ENCODE measurements at regions not wholly inside any gene's neighbourhood (a gene's known extent, or its start where the extent isn't known, plus 50 kb on each side); places are given as distances from the start of the nearest gene placed in this dataset.
"Not testable (repeated sequence)": the region's sequence is repeated elsewhere in the genome, so short reads cannot be mapped to it uniquely, and the experiment has no call there.

DNA sequence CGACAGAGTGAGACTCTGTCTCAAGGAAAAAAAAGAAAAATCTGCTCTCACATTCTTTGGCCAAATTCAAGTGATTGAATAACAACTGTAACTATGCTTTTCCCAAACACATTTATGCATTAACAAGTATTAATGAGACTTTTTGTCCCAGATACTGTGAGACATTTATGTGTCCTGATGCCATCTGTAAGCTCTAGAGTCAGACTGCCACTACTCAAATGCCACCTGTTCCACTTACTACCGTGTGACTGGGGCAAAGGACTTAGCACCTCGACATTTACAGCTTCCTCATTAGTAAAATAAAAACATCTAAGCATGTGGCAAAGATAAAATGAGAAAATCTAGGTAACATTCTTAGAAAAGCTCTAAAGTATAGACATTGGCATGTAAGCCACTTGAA is 178.1 kb upstream of the MARCKS start:
- POLR2A ChIA-PET: no interaction called here
- Histone ChIP-seq H3K36me3 (ENCODE audit: control insufficient read depth, insufficient read depth, low read length) (no peaks in the 10 kb centered on the region), H3K4me3 (ENCODE audit: low read depth, low read length) (no peak overlapping the region), H3K27me3 (ENCODE audit: control insufficient read depth, insufficient read depth, low read length) (no peaks in the 10 kb centered on the region)
- no peak for DNase-seq (ENCODE audit: low read depth)
- TF ChIP-seq, protein P1, sequence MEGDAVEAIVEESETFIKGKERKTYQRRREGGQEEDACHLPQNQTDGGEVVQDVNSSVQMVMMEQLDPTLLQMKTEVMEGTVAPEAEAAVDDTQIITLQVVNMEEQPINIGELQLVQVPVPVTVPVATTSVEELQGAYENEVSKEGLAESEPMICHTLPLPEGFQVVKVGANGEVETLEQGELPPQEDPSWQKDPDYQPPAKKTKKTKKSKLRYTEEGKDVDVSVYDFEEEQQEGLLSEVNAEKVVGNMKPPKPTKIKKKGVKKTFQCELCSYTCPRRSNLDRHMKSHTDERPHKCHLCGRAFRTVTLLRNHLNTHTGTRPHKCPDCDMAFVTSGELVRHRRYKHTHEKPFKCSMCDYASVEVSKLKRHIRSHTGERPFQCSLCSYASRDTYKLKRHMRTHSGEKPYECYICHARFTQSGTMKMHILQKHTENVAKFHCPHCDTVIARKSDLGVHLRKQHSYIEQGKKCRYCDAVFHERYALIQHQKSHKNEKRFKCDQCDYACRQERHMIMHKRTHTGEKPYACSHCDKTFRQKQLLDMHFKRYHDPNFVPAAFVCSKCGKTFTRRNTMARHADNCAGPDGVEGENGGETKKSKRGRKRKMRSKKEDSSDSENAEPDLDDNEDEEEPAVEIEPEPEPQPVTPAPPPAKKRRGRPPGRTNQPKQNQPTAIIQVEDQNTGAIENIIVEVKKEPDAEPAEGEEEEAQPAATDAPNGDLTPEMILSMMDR (IDR thresholded peaks at IDR 0.05; ENCODE audit: insufficient read depth, low read depth, low read length): no peak
- CTCF ChIA-PET: no interaction called here

DNA sequence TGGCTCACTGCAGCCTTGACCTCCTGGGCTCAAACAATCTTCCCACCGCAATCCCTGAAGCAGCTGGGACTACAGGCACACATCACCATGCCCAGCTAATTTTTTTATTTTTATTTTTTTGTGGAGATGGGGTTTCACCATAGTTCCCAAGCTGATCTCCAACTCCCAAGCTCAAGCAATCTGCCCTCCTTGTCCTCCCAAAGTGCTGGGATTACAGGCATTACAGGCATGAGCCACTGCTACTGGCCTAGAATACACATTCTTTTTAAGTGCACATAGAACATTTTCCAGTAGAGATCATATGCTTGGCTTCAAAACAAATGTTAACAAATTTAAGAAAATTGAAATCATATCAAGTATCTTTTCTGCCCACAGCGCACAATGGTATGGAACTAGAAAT is 176.8 kb upstream of the MARCKS start:
- CTCF ChIA-PET: no interaction called here
- no peaks in the 10 kb centered on the region for H3K27me3 ChIP-seq (ENCODE audit: control insufficient read depth, insufficient read depth, low read length)
- no peak overlapping the region for H3K4me3 ChIP-seq (ENCODE audit: low read depth, low read length)
- POLR2A ChIA-PET: no interaction called here
- TF ChIP-seq, protein P1 (IDR thresholded peaks at IDR 0.05; ENCODE audit: insufficient read depth, low read depth, low read length): no peak
- H3K36me3 ChIP-seq (ENCODE audit: control insufficient read depth, insufficient read depth, low read length): no peaks in the 10 kb centered on the region
- no peak for DNase-seq (ENCODE audit: low read depth)

DNA sequence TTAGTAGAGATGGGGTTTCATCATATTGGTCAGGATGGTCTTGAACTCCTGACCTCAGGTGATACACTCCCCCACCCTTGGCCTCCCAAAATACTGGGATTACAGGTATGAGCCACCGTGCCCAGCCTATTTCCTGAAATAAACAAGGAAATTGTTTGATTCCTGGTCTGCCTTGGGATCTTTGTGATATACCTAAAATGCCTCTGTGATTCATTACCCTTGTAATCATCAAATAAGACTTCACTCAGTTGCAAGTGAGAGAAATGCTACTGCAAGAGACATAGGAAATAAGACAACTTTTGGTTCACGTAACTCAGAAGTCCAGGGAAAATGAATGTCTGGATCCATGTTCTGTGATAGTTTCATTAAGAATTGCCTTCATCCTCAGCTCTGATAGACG is 173.2 kb upstream of the MARCKS start:
- TF ChIP-seq, protein P1 (IDR thresholded peaks at IDR 0.05; ENCODE audit: insufficient read depth, low read depth, low read length): no peak
- H3K27me3 ChIP-seq (ENCODE audit: control insufficient read depth, insufficient read depth, low read length): no peaks in the 10 kb centered on the region
- ChIA-PET CTCF (no interaction called here), POLR2A (no interaction called here)
- DNase-seq (ENCODE audit: low read depth): no peak
- H3K4me3 ChIP-seq (ENCODE audit: low read depth, low read length): no peak overlapping the region
- H3K36me3 ChIP-seq (ENCODE audit: control insufficient read depth, insufficient read depth, low read length): no peaks in the 10 kb centered on the region

DNA sequence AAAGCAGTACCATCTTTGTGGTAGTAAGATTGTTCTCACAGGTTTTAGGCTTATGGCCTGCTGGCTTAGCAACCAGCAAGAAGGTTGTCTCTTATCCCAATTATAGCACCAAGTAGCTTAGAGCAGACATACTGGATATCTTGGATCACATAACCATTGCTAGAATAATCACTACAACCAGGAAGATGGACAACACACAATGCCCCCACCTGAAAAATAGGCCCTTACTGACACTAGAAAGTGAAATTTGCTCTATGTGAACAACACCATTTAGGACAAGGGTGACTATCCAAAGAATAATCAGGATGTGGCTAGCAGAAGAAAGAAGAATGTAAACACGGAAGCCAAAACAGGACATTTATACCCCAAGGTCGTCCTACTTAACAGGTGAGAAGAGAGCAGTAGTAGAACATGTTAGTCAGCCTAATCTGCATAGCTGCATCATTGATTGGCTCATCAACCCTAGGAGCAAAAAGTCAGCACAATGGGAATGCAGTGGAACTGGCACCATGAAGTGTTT is 172.7 kb upstream of the MARCKS start:
- DNase-seq (ENCODE audit: low read depth): no peak
- H3K36me3 ChIP-seq (ENCODE audit: control insufficient read depth, insufficient read depth, low read length): no peaks in the 10 kb centered on the region
- POLR2A ChIA-PET: no interaction called here
- no peaks in the 10 kb centered on the region for H3K27me3 ChIP-seq (ENCODE audit: control insufficient read depth, insufficient read depth, low read length)
- CTCF ChIA-PET: interaction anchor here (0.6 kb wide), 1 partner anchor 23 kb away, joined by 3 read pairs; no protein-coding TSS in a partner anchor
- TF ChIP-seq, protein P1 (IDR thresholded peaks at IDR 0.05; ENCODE audit: insufficient read depth, low read depth, low read length): no peak
- no peak overlapping the region for H3K4me3 ChIP-seq (ENCODE audit: low read depth, low read length)

DNA sequence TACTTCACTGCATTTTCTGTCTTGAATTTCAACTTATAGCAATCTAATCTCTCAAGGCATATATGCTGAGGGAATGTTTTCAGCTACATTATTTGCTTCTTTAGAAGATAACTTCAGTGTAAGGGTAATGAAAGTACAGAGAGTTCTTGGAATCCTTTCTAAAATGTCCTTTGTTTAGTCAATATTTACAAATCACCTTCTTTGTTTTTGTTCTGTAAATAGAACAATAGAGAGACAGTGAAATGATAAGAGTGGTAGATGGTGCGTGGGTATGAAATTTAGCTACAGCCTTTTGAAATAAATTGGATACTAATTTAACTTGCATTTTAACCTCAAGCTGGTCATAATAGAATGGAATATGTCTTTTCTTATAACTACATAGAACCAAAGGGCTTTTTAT is 171.1 kb upstream of the MARCKS start:
- CTCF ChIA-PET: no interaction called here
- H3K36me3 ChIP-seq (ENCODE audit: control insufficient read depth, insufficient read depth, low read length): no peaks in the 10 kb centered on the region
- DNase-seq (ENCODE audit: low read depth): no peak
- TF ChIP-seq, protein P1 (IDR thresholded peaks at IDR 0.05; ENCODE audit: insufficient read depth, low read depth, low read length): no peak
- no peaks in the 10 kb centered on the region for H3K27me3 ChIP-seq (ENCODE audit: control insufficient read depth, insufficient read depth, low read length)
- POLR2A ChIA-PET: no interaction called here
- H3K4me3 ChIP-seq (ENCODE audit: low read depth, low read length): no peak overlapping the region

DNA sequence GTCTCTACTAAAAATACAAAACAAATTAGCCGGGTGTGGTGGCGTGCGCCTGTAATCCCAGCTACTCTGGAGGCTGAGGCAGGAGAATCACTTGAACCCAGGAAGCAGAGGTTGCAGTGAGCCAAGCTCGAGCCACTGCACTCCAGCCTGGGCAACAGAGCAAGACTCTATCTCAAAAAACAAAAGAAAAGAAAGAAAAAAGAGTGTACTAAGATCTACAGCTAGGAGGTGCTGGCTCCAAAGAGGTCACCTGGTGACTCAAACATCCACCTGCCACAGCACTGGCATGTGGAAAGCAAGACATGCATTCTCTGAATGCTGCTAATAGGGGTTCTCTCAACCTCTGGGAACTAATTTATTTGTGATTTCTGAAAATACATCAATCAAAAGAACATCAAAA is 167.5 kb upstream of the MARCKS start:
- POLR2A ChIA-PET; CTCF ChIA-PET; H3K27me3 ChIP-seq (ENCODE audit: control insufficient read depth, insufficient read depth, low read length); H3K36me3 ChIP-seq (ENCODE audit: control insufficient read depth, insufficient read depth, low read length); DNase-seq (ENCODE audit: low read depth); H3K4me3 ChIP-seq (ENCODE audit: low read depth, low read length): not testable (repeated sequence)

Data from BJ (cell line).